ENCODE measurements at regions not wholly inside any gene's neighbourhood (a gene's known extent, or its start where the extent isn't known, plus 50 kb on each side); places are given as distances from the start of the nearest gene placed in this dataset.

DNA sequence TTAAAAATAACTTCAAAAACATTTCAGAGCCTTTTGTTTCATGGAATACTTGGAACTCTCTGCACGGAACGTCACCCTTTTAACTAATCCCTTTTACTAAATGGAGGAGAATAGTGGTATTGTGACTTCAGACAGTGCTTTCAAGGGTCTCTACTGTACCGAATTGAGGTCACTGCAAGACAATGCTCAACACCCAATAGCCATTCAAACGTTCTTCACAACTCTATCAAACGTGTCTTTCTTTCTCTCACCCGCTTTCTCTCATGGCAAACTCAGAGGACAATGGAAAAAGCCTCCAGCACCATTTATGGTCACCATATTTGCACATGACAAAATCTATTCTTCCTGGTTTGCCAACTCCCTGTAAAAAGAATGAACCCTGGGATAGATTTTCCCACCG, 132.1 kb upstream of the SOX5 start:
- Histone ChIP-seq H3K27ac (peak overlapping the region; percentile 97), H3K4me2 (peak overlapping the region; percentile 64), H3K4me1 (peaks cover 63% of the 10 kb centered on the region), H3K79me2 (ENCODE audit: low read depth) (no peaks in the 10 kb centered on the region), H2AFZ (replicated peaks) (peak overlapping the region; percentile 73), H3K36me3 (no peaks in the 10 kb centered on the region), H3K27me3 (no peaks in the 10 kb centered on the region), H4K20me1 (ENCODE audit: low read depth) (no peaks in the 10 kb centered on the region), H3K9ac (no peak overlapping the region), H3K9me3 (ENCODE audit: low read depth) (no peaks in the 10 kb centered on the region), H3F3A (ENCODE audit: low read depth) (peaks cover 23% of the 10 kb centered on the region), H3K4me3 (no peak overlapping the region)
- TF ChIP-seq EZH2phosphoT487 (IDR thresholded peaks at IDR 0.05), result no peak
- no peak for TF ChIP-seq EZH2 (IDR thresholded peaks at IDR 0.05)
- TF ChIP-seq, protein P1, sequence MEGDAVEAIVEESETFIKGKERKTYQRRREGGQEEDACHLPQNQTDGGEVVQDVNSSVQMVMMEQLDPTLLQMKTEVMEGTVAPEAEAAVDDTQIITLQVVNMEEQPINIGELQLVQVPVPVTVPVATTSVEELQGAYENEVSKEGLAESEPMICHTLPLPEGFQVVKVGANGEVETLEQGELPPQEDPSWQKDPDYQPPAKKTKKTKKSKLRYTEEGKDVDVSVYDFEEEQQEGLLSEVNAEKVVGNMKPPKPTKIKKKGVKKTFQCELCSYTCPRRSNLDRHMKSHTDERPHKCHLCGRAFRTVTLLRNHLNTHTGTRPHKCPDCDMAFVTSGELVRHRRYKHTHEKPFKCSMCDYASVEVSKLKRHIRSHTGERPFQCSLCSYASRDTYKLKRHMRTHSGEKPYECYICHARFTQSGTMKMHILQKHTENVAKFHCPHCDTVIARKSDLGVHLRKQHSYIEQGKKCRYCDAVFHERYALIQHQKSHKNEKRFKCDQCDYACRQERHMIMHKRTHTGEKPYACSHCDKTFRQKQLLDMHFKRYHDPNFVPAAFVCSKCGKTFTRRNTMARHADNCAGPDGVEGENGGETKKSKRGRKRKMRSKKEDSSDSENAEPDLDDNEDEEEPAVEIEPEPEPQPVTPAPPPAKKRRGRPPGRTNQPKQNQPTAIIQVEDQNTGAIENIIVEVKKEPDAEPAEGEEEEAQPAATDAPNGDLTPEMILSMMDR (IDR thresholded peaks at IDR 0.05), result no peak
- peak; percentile 65 for DNase-seq (ENCODE audit: low spot score)
- Mint-ChIP-seq H3K27ac (no peak overlapping the region), H3K9me3 (no peaks in the 10 kb centered on the region), H3K4me3 (no peak overlapping the region), H3K36me3 (no peaks in the 10 kb centered on the region), H3K27me3 (ENCODE audit: insufficient read depth, low read depth) (no peaks in the 10 kb centered on the region), H3K4me1 (peaks cover 9% of the 10 kb centered on the region)

DNA sequence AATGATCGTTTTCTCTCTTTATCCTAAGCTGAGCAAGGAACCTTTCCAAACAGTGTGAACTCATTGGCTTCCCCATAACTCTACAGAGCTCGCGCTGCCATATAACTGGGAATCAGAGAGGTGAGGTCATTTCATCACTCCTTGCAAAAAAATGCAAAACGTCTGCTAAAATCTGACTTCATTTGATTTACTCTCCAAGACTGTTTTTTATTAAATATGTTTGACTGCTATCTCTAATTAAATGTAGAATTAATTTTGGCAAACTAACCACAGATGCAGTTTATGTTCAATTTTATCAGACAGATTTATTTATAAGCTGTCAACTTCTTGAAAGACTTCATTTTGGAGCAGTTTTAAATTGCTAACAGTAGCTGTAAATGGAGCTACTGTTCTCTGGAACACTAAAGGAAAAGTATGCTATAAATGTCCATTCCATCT, 131.6 kb upstream of the SOX5 start:
- H3K27ac ChIP-seq, result peak overlapping the region; percentile 97
- peaks cover 23% of the 10 kb centered on the region for H3F3A ChIP-seq (ENCODE audit: low read depth)
- no peak overlapping the region for H3K9ac ChIP-seq
- Mint-ChIP-seq H3K4me1 (peaks cover 9% of the 10 kb centered on the region), H3K4me3 (no peak overlapping the region), H3K9me3 (no peaks in the 10 kb centered on the region), H3K27me3 (ENCODE audit: insufficient read depth, low read depth) (no peaks in the 10 kb centered on the region), H3K36me3 (no peaks in the 10 kb centered on the region), H3K27ac (no peak overlapping the region)
- no peaks in the 10 kb centered on the region for H3K27me3 ChIP-seq
- peaks cover 63% of the 10 kb centered on the region for H3K4me1 ChIP-seq
- H3K4me2 ChIP-seq, result peak overlapping the region; percentile 64
- TF ChIP-seq EZH2 (IDR thresholded peaks at IDR 0.05), result no peak
- no peak for TF ChIP-seq EZH2phosphoT487 (IDR thresholded peaks at IDR 0.05)
- TF ChIP-seq, protein P1 (IDR thresholded peaks at IDR 0.05), result no peak
- H3K4me3 ChIP-seq, result no peak overlapping the region
- no peaks in the 10 kb centered on the region for H3K79me2 ChIP-seq (ENCODE audit: low read depth)
- peak overlapping the region; percentile 2 for H2AFZ ChIP-seq (replicated peaks)
- peak; percentile 9 for DNase-seq (ENCODE audit: low spot score)
- no peaks in the 10 kb centered on the region for H3K36me3 ChIP-seq
- no peaks in the 10 kb centered on the region for H4K20me1 ChIP-seq (ENCODE audit: low read depth)
- H3K9me3 ChIP-seq (ENCODE audit: low read depth), result no peaks in the 10 kb centered on the region

DNA sequence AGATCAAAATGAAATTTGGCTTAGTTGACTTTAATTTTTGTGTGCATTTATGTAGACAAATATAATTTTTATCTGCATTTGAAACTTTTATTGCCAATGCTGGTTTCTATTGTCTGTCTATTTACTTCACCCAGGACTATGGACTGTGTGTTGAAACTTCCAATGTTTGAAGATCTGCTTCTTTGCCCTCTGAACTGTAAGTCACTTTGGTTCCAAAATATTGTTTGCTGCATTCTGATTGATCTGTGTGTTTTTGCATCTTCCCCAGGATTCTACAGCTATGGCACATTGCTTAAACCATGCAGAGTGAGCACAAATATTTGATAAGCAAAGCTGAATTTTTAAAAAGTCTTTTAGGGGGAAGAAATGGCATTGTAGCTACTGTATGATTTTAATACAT, 131.0 kb upstream of the SOX5 start:
- Mint-ChIP-seq H3K4me1 (peaks cover 14% of the 10 kb centered on the region), H3K36me3 (peaks cover 5% of the 10 kb centered on the region), H3K4me3 (no peak overlapping the region), H3K27me3 (ENCODE audit: insufficient read depth, low read depth) (no peaks in the 10 kb centered on the region), H3K27ac (no peak overlapping the region), H3K9me3 (no peaks in the 10 kb centered on the region)
- H3K27ac ChIP-seq, result peak overlapping the region; percentile 97
- peaks cover 66% of the 10 kb centered on the region for H3K4me1 ChIP-seq
- no peaks in the 10 kb centered on the region for H3K36me3 ChIP-seq
- peak overlapping the region; percentile 2 for H2AFZ ChIP-seq (replicated peaks)
- no peaks in the 10 kb centered on the region for H4K20me1 ChIP-seq (ENCODE audit: low read depth)
- TF ChIP-seq EZH2 (IDR thresholded peaks at IDR 0.05) (no peak), EZH2phosphoT487 (IDR thresholded peaks at IDR 0.05) (no peak)
- TF ChIP-seq, protein P1 (IDR thresholded peaks at IDR 0.05), result no peak
- peak overlapping the region; percentile 64 for H3K4me2 ChIP-seq
- no peaks in the 10 kb centered on the region for H3K27me3 ChIP-seq
- no peak overlapping the region for H3K4me3 ChIP-seq
- H3K9ac ChIP-seq, result no peak overlapping the region
- peaks cover 23% of the 10 kb centered on the region for H3F3A ChIP-seq (ENCODE audit: low read depth)
- no peaks in the 10 kb centered on the region for H3K9me3 ChIP-seq (ENCODE audit: low read depth)
- no peaks in the 10 kb centered on the region for H3K79me2 ChIP-seq (ENCODE audit: low read depth)
- DNase-seq (ENCODE audit: low spot score), result no peak

Data from neural progenitor cell (in vitro differentiated cells).